Endothelial cell of umbilical vein (primary cell): ENCODE measurements at regions not wholly inside any gene's neighbourhood (a gene's known extent, or its start where the extent isn't known, plus 50 kb on each side); places are given as distances from the start of the nearest gene placed in this dataset.

Experiments
- BruUV-seq: library from RNA; stranded (reverse); fragments of 400-500 nt; replicated peaks from 2 replicates; lab custom pipeline; 2021; lab: Mats Ljungman, UMichigan
- CTCF ChIA-PET: fragments of 300-600, 350-600 bp; sonication (Branson Sonifier 250); formaldehyde crosslinking; loops from one replicate; lab custom pipeline; 2021; ENCODE audit warnings: antibody characterized with exemption, inconsistent platforms; lab: Charles Lee
- POLR2A ChIA-PET: fragments of 300-600, 350-600 bp; sonication (Branson Sonifier 250); formaldehyde crosslinking; loops from one replicate; lab custom pipeline; 2021; ENCODE audit warnings: antibody characterized with exemption, inconsistent platforms; lab: Charles Lee
- DNase-seq: peaks from one replicate; pipeline ENCODE4 v3.0.0-alpha.2; 2011; ENCODE audit warnings: low read depth, low spot score
- FAIRE-seq: peaks from 2 replicates; lab custom pipeline; 2011; peaks lifted over from hg19 to GRCh38; lab: Jason Lieb, UNC
- H2AFZ ChIP-seq: 2 replicates; pipeline ENCODE4 v1.6.0; 2012; ENCODE audit warnings: low read depth, low read length, control low read depth, inconsistent platforms
- H3K27ac ChIP-seq: 2 replicates; pipeline ENCODE4 v1.5.1; 2011; ENCODE audit warnings: low read depth, mild to moderate bottlenecking, control low read depth, low read length, moderate library complexity; ENCODE audit not compliant: insufficient read depth
- H3K27me3 ChIP-seq, 2 experiments: 2 replicates each; pipeline versions ENCODE4 v1.6.0 to v1.6.1; 2011; ENCODE audit warnings: low read length in 2 of 2, mixed read lengths in 1 of 2; ENCODE audit not compliant: control insufficient read depth in 2 of 2, insufficient read depth in 2 of 2
- H3K36me3 ChIP-seq, 2 experiments: 2 replicates in 1 of 2; 3 replicates in 1 of 2; pipeline ENCODE4 v1.5.1; 2011; ENCODE audit warnings: low read length in 2 of 2, mild to moderate bottlenecking in 1 of 2, moderate library complexity in 1 of 2; ENCODE audit not compliant: control insufficient read depth in 2 of 2, insufficient read depth in 2 of 2; ENCODE audit errors: extremely low read depth in 1 of 2
- H3K4me1 ChIP-seq: 3 replicates; pipeline ENCODE4 v1.5.1; 2011; ENCODE audit warnings: mild to moderate bottlenecking, low read length; ENCODE audit not compliant: control insufficient read depth, insufficient read depth; ENCODE audit errors: extremely low read depth
- H3K4me2 ChIP-seq: 2 replicates; pipeline ENCODE4 v1.6.1; 2011; ENCODE audit warnings: low read length, control low read depth, mixed read lengths; ENCODE audit not compliant: insufficient read depth
- H3K4me3 ChIP-seq, 3 experiments: fragments of 200-600 bp in 1 of 3; sonication (generic), shearing (Covaris generic) in 1 of 3; replicated peaks in 1 of 3; 2 replicates each; pipeline ENCODE4 v1.5.1; 2011 to 2016; ENCODE audit warnings: control low read depth in 3 of 3, low read length in 3 of 3, mild to moderate bottlenecking in 2 of 3, inconsistent platforms in 1 of 3, low read depth in 1 of 3, moderate library complexity in 1 of 3; ENCODE audit not compliant: insufficient read depth in 1 of 3
- H3K79me2 ChIP-seq: 2 replicates; pipeline ENCODE4 v1.6.0; 2012; ENCODE audit warnings: low read length, inconsistent platforms; ENCODE audit not compliant: control insufficient read depth, insufficient read depth
- H3K9ac ChIP-seq: replicated peaks from 2 replicates; pipeline ENCODE3; 2011; ENCODE audit warnings: low read length, control low read depth; ENCODE audit not compliant: insufficient read depth; ENCODE audit errors: extremely low read depth
- H3K9me1 ChIP-seq: replicated peaks from 3 replicates; pipeline ENCODE4 v1.6.0; 2011; ENCODE audit warnings: mild to moderate bottlenecking, low read length; ENCODE audit not compliant: control insufficient read depth, insufficient read depth; ENCODE audit errors: extremely low read depth
- H3K9me3 ChIP-seq: replicated peaks from 2 replicates; pipeline ENCODE4 v1.5.1; 2012; ENCODE audit warnings: low read length, inconsistent platforms; ENCODE audit not compliant: control insufficient read depth, insufficient read depth
- H4K20me1 ChIP-seq: replicated peaks from 2 replicates; pipeline ENCODE3; 2011; ENCODE audit warnings: mild to moderate bottlenecking, low read length; ENCODE audit not compliant: control insufficient read depth, insufficient read depth; ENCODE audit errors: extremely low read depth
- EZH2 ChIP-seq: IDR thresholded peaks from 2 replicates; pipeline ENCODE4 v1.6.1; 2012; ENCODE audit warnings: borderline replicate concordance, low read depth, mild to moderate bottlenecking, moderate library complexity, low read length, inconsistent platforms; ENCODE audit not compliant: severe bottlenecking
- FOS ChIP-seq: IDR thresholded peaks from 2 replicates; pipeline ENCODE4 v1.6.1; 2011; ENCODE audit warnings: mild to moderate bottlenecking, low read length, moderate library complexity, borderline replicate concordance; ENCODE audit not compliant: insufficient read depth
- GATA2 ChIP-seq: IDR thresholded peaks from 2 replicates; pipeline ENCODE4 v1.7.0; 2011; ENCODE audit warnings: low read depth, mild to moderate bottlenecking, moderate library complexity, mixed read lengths, low read length; ENCODE audit not compliant: insufficient read length, insufficient read depth
- JUN ChIP-seq: IDR thresholded peaks from 2 replicates; pipeline ENCODE4 v1.6.1; 2011; ENCODE audit warnings: borderline replicate concordance, low read depth; ENCODE audit not compliant: insufficient read length, insufficient read depth
- MYC ChIP-seq: IDR thresholded peaks from one replicate; pipeline ENCODE4 v1.6.1; 2011; ENCODE audit warnings: mild to moderate bottlenecking, low read depth, low read length
- POLR2A ChIP-seq: IDR thresholded peaks from 2 replicates; pipeline ENCODE4 v1.6.1; 2012; ENCODE audit warnings: low read depth, mild to moderate bottlenecking, control low read depth, low read length
- POLR2AphosphoS5 ChIP-seq: IDR thresholded peaks from 2 replicates; pipeline ENCODE4 v1.6.1; 2012; ENCODE audit warnings: low read depth, mild to moderate bottlenecking, control low read depth, low read length, moderate library complexity; ENCODE audit not compliant: insufficient read depth
- dilution Hi-C: fragments of 300-500 bp; cut with MboI; formaldehyde crosslinking; loops from one replicate; pipeline ENCODE4 v1.15.0; 2019; ENCODE audit warnings: low sequenced_read_pairs; ENCODE audit not compliant: extremely low pct_ligation_motif_present
- intact Hi-C: fragments of 100-400 bp; cut with micrococcal nuclease; formaldehyde crosslinking; loops from one replicate; pipeline ENCODE4 v1.10.0; 2022
- TF ChIP-seq, protein P1 (sequence below): IDR thresholded peaks from 2 replicates; pipeline ENCODE4 v1.6.1; 2011; ENCODE audit not compliant: insufficient read depth, insufficient read length
- TF ChIP-seq, protein P2 (sequence below), 2 donors: IDR thresholded peaks; 1 replicate in 1 of 2; 2 replicates in 1 of 2; pipeline ENCODE4 v1.5.1; 2011; ENCODE audit warnings: low read length in 2 of 2, mild to moderate bottlenecking in 2 of 2, moderate library complexity in 2 of 2, control low read depth in 1 of 2, inconsistent platforms in 1 of 2, low read depth in 1 of 2; ENCODE audit not compliant: insufficient read depth in 1 of 2; ENCODE audit errors: extremely low read depth in 1 of 2

DNA sequence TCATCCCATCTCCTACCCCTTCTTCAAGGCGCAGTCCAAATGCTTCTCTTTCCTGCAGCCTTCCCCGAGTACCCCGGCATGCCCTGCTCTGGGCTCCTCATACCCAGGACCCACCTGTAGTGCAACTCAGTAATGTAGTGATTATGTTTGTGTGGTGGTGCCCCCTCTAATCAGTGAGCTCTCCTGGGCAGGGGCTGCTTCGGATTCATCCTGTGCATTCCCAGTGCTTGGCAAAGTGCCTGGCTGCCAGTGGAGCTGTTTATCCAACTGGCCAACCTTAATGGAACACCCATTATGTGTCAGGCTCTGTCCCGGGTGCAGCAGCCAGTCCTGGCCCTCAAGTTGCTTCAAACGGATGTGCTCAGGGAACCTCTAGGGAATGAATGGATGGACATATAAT lies 174.4 kb upstream of the LINGO1 start:
- H3K36me3 ChIP-seq, result no peaks in the 10 kb centered on the region
- no peak overlapping the region for H3K9ac ChIP-seq
- no peaks in the 10 kb centered on the region for H3K4me1 ChIP-seq
- no peaks in the 10 kb centered on the region for H3K79me2 ChIP-seq
- no peak overlapping the region for H3K27ac ChIP-seq
- H2AFZ ChIP-seq, result no peak overlapping the region
- no peak overlapping the region for H3K4me3 ChIP-seq
- no peak for DNase-seq
- ChIA-PET CTCF (interaction anchor here (1.9 kb wide), 1 partner anchor 22 kb away, joined by 5 read pairs; no protein-coding TSS in a partner anchor), POLR2A (no interaction called here)
- H3K9me3 ChIP-seq, result no peaks in the 10 kb centered on the region
- no peaks in the 10 kb centered on the region for H3K9me1 ChIP-seq
- no peak overlapping the region for H3K4me2 ChIP-seq
- no peak for FAIRE-seq
- no peaks in the 10 kb centered on the region for H3K27me3 ChIP-seq
- BruUV-seq, result no TSS peak
- intact Hi-C loops (no loop called here), dilution Hi-C loops (no loop called here)
- TF ChIP-seq MYC, result no peak
- TF ChIP-seq JUN, result no peak
- TF ChIP-seq, protein P1, sequence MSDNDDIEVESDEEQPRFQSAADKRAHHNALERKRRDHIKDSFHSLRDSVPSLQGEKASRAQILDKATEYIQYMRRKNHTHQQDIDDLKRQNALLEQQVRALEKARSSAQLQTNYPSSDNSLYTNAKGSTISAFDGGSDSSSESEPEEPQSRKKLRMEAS, result no peak
- H4K20me1 ChIP-seq, result no peaks in the 10 kb centered on the region

DNA sequence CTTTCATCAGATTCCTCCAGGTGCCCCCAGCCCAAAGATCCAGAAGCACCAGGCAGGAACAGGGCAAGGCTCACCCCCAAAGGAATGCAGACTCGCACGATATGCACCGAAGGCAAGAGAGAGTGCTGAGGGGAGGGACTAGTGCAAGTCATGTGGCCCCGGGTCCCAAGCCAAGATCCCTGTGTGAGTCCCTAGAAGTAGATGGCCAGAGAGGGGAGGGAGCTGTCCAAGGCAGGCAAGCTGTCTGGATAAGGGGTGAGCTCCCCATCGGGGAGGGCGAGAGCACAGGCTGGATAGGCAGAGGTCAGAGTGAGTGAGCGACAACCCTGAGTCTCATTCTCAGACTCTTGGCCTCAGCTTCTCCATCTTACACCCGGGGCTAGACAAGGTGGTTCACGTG lies 171.5 kb upstream of the LINGO1 start:
- Histone ChIP-seq H3K9me1 (no peaks in the 10 kb centered on the region), H2AFZ (no peak overlapping the region), H3K27ac (no peak overlapping the region), H3K4me3 (no peak overlapping the region), H3K36me3 (no peaks in the 10 kb centered on the region), H3K79me2 (no peaks in the 10 kb centered on the region), H3K9me3 (no peaks in the 10 kb centered on the region), H4K20me1 (no peaks in the 10 kb centered on the region), H3K4me1 (no peaks in the 10 kb centered on the region), H3K27me3 (no peaks in the 10 kb centered on the region), H3K9ac (no peak overlapping the region), H3K4me2 (no peak overlapping the region)
- dilution Hi-C loops, result no loop called here
- TF ChIP-seq, protein P2, sequence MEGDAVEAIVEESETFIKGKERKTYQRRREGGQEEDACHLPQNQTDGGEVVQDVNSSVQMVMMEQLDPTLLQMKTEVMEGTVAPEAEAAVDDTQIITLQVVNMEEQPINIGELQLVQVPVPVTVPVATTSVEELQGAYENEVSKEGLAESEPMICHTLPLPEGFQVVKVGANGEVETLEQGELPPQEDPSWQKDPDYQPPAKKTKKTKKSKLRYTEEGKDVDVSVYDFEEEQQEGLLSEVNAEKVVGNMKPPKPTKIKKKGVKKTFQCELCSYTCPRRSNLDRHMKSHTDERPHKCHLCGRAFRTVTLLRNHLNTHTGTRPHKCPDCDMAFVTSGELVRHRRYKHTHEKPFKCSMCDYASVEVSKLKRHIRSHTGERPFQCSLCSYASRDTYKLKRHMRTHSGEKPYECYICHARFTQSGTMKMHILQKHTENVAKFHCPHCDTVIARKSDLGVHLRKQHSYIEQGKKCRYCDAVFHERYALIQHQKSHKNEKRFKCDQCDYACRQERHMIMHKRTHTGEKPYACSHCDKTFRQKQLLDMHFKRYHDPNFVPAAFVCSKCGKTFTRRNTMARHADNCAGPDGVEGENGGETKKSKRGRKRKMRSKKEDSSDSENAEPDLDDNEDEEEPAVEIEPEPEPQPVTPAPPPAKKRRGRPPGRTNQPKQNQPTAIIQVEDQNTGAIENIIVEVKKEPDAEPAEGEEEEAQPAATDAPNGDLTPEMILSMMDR (IDR thresholded peaks at IDR 0.05; ENCODE audit: extremely low read depth in 1 of 2, insufficient read depth in 1 of 2, low read depth in 1 of 2, low read length in 2 of 2), result no peak
- TF ChIP-seq FOS (no peak), MYC (no peak), EZH2 (no peak), POLR2A (no peak), JUN (no peak), GATA2 (no peak), POLR2AphosphoS5 (no peak)
- BruUV-seq, result no TSS peak
- ChIA-PET POLR2A (no interaction called here), CTCF (interaction anchor here (0.6 kb wide), 1 partner anchor 60 kb away, joined by 3 read pairs; no protein-coding TSS in a partner anchor)
- FAIRE-seq, result no peak
- intact Hi-C loops, result no loop called here
- DNase-seq, result no peak
